ENCODE measurements at regions not wholly inside any gene's neighbourhood (a gene's known extent, or its start where the extent isn't known, plus 50 kb on each side); places are given as distances from the start of the nearest gene placed in this dataset.

DNA sequence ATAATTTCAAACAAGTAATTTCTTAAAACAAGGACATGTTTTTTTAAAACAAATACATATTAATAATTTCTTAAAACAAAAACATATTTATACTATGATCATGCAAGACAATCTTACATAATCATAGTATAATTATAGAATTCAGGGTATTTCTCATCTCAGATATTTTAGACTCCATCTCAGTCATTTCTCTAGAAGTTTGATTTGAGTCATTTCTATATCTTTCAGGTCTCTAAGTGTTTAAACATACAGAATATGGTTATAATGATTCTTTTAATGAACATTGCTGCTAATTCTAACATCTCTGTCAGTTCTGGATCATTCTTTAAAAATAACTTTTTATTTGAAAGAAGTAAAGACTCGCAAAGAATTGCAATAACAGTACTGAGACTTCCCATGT, 154.2 kb upstream of the KYNU start:
- H3K9me3 ChIP-seq (replicated peaks in 1 of 2; ENCODE audit: control insufficient read depth in 1 of 2, insufficient read depth in 1 of 2, low read length in 2 of 2), result peaks cover 0 to 6% of the 10 kb centered on the region in 2 donors
- H3K36me3 Mint-ChIP-seq, result no peaks in the 10 kb centered on the region
- no peaks in the 10 kb centered on the region for H3K4me1 ChIP-seq (ENCODE audit: control insufficient read depth in 1 of 2, insufficient read depth in 2 of 2, low read length in 2 of 2)
- intact Hi-C loops (cut with micrococcal nuclease), result no loop called here
- TF ChIP-seq, protein P1, sequence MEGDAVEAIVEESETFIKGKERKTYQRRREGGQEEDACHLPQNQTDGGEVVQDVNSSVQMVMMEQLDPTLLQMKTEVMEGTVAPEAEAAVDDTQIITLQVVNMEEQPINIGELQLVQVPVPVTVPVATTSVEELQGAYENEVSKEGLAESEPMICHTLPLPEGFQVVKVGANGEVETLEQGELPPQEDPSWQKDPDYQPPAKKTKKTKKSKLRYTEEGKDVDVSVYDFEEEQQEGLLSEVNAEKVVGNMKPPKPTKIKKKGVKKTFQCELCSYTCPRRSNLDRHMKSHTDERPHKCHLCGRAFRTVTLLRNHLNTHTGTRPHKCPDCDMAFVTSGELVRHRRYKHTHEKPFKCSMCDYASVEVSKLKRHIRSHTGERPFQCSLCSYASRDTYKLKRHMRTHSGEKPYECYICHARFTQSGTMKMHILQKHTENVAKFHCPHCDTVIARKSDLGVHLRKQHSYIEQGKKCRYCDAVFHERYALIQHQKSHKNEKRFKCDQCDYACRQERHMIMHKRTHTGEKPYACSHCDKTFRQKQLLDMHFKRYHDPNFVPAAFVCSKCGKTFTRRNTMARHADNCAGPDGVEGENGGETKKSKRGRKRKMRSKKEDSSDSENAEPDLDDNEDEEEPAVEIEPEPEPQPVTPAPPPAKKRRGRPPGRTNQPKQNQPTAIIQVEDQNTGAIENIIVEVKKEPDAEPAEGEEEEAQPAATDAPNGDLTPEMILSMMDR (IDR thresholded peaks at IDR 0.05), result no peak
- no peaks in the 10 kb centered on the region for H4K20me1 ChIP-seq (ENCODE audit: insufficient read depth, low read length)
- no peak overlapping the region for H3K27ac Mint-ChIP-seq
- H3K27ac ChIP-seq (ENCODE audit: low read depth in 1 of 2, low read length in 2 of 2), result no peak overlapping the region
- no CpG with 5 or more reads among the region's 1 CpG for WGBS (ENCODE audit: insufficient coverage)
- H3K4me3 Mint-ChIP-seq, result no peak overlapping the region
- no peak overlapping the region for H2AFZ ChIP-seq (ENCODE audit: insufficient read depth, low read depth, low read length, poor library complexity, severe bottlenecking)
- H3K79me2 ChIP-seq (ENCODE audit: insufficient read depth, low read length), result no peaks in the 10 kb centered on the region
- H3K9ac ChIP-seq (ENCODE audit: insufficient read depth, low read length, poor library complexity, severe bottlenecking), result no peak overlapping the region
- H3K27me3 ChIP-seq (ENCODE audit: control insufficient read depth in 2 of 2, insufficient read depth in 2 of 2, low read length in 2 of 2), result no peaks in the 10 kb centered on the region
- no peaks in the 10 kb centered on the region for H3K27me3 Mint-ChIP-seq (ENCODE audit: low read depth in 3 of 3)
- no peak overlapping the region for H3K4me2 ChIP-seq (replicated peaks; ENCODE audit: extremely low read depth, low read length, poor library complexity, severe bottlenecking)
- H3K4me3 ChIP-seq (replicated peaks in 1 of 3; ENCODE audit: low read depth in 2 of 3, low read length in 3 of 3), result no peak overlapping the region
- peaks cover 3 to 7% (median 4%) of the 10 kb centered on the region in 7 donors for H3K9me3 Mint-ChIP-seq
- no peaks in the 10 kb centered on the region for H3K4me1 Mint-ChIP-seq
- DNase-seq, result no peak
- H3K36me3 ChIP-seq (replicated peaks in 1 of 2; ENCODE audit: control insufficient read depth in 1 of 2, insufficient read depth in 2 of 2, low read length in 2 of 2), result no peaks in the 10 kb centered on the region

DNA sequence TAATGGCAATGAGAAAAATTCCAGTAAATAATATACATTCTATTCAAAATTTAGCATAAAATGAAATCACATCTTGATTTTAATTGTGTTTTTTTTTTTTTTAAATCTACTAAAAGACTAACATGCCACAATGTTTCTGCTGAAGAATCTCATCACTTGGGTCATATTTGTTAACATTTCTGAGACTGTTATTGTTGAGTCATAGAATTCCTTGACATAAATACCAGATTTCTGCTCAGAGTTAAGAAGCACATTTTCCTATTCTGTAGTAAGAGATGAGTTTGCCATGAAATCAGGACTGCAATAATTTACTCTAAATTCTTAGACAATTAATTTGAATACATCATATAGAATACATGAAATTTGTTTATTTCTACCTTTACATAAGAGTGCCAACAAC, 154.9 kb upstream of the KYNU start:
- H3K4me2 ChIP-seq (replicated peaks; ENCODE audit: extremely low read depth, low read length, poor library complexity, severe bottlenecking), result no peak overlapping the region
- Mint-ChIP-seq H3K27ac (no peak overlapping the region), H3K4me1 (no peaks in the 10 kb centered on the region), H3K9me3 (peaks cover 0 to under 1% (median 0%) of the 10 kb centered on the region in 7 donors), H3K27me3 (ENCODE audit: low read depth in 3 of 3) (no peaks in the 10 kb centered on the region), H3K4me3 (no peak overlapping the region), H3K36me3 (no peaks in the 10 kb centered on the region)
- TF ChIP-seq, protein P1 (IDR thresholded peaks at IDR 0.05), result no peak
- intact Hi-C loops (cut with micrococcal nuclease), result no loop called here
- no peak overlapping the region for H2AFZ ChIP-seq (ENCODE audit: insufficient read depth, low read depth, low read length, poor library complexity, severe bottlenecking)
- no peak overlapping the region for H3K4me3 ChIP-seq (replicated peaks in 1 of 3; ENCODE audit: low read depth in 2 of 3, low read length in 3 of 3)
- no peak overlapping the region for H3K27ac ChIP-seq (ENCODE audit: low read depth in 1 of 2, low read length in 2 of 2)
- no peaks in the 10 kb centered on the region for H3K4me1 ChIP-seq (ENCODE audit: control insufficient read depth in 1 of 2, insufficient read depth in 2 of 2, low read length in 2 of 2)
- H3K27me3 ChIP-seq (ENCODE audit: control insufficient read depth in 2 of 2, insufficient read depth in 2 of 2, low read length in 2 of 2), result no peaks in the 10 kb centered on the region
- H4K20me1 ChIP-seq (ENCODE audit: insufficient read depth, low read length), result no peaks in the 10 kb centered on the region
- H3K79me2 ChIP-seq (ENCODE audit: insufficient read depth, low read length), result no peaks in the 10 kb centered on the region
- no peak for DNase-seq
- no peaks in the 10 kb centered on the region for H3K36me3 ChIP-seq (replicated peaks in 1 of 2; ENCODE audit: control insufficient read depth in 1 of 2, insufficient read depth in 2 of 2, low read length in 2 of 2)
- H3K9me3 ChIP-seq (replicated peaks in 1 of 2; ENCODE audit: control insufficient read depth in 1 of 2, insufficient read depth in 1 of 2, low read length in 2 of 2), result no peaks in the 10 kb centered on the region
- no peak overlapping the region for H3K9ac ChIP-seq (ENCODE audit: insufficient read depth, low read length, poor library complexity, severe bottlenecking)
